K562 (cell line): ENCODE measurements at regions not wholly inside any gene's neighbourhood (a gene's known extent, or its start where the extent isn't known, plus 50 kb on each side); places are given as distances from the start of the nearest gene placed in this dataset.

ENCODE experiments used
- ARID4B ChIP-seq: sonication (generic); formaldehyde crosslinking; IDR thresholded peaks from 2 replicates; pipeline ENCODE4 v1.8.0; 2022; ENCODE audit warnings: mild to moderate bottlenecking, missing genetic modification reagents
- BACH1 ChIP-seq: fragments of 200-800 bp; sonication (Bioruptor generic); IDR thresholded peaks from 2 replicates; pipeline ENCODE4 v1.6.1; 2016; ENCODE audit warnings: missing genetic modification characterization, missing compliant biosample characterization
- BRCA1 ChIP-seq, 2 experiments: fragments of 450-650 bp in 1 of 2; sonication (generic) in 1 of 2; formaldehyde crosslinking in 1 of 2; IDR thresholded peaks; 2 replicates each; pipeline versions ENCODE4 v1.5.0 to v1.6.1; 2017 to 2020; ENCODE audit warnings: mild to moderate bottlenecking in 1 of 2, missing genetic modification reagents in 1 of 2
- CREB1 ChIP-seq, 2 experiments: sonication (generic) in 1 of 2; formaldehyde crosslinking in 1 of 2; IDR thresholded peaks; 2 replicates each; pipeline versions ENCODE4 v1.6.1 to v1.8.0; 2012 to 2022; ENCODE audit warnings: inconsistent platforms in 1 of 2, mild to moderate bottlenecking in 1 of 2, missing genetic modification reagents in 1 of 2, moderate library complexity in 1 of 2
- CTBP1 ChIP-seq: fragments of 450-650 bp; IDR thresholded peaks from 2 replicates; pipeline ENCODE4 v1.6.1; 2016; ENCODE audit warnings: borderline replicate concordance
- HCFC1 ChIP-seq: IDR thresholded peaks from 2 replicates; pipeline ENCODE4 v1.6.1; 2012; ENCODE audit warnings: low read depth, low read length, improper control_type of control experiment
- IRF2 ChIP-seq: sonication (generic); formaldehyde crosslinking; IDR thresholded peaks from 2 replicates; pipeline ENCODE4 v1.8.1; 2022; ENCODE audit warnings: mild to moderate bottlenecking, missing genetic modification reagents
- MTA2 ChIP-seq: fragments of 450-650 bp; IDR thresholded peaks from 2 replicates; pipeline ENCODE4 v1.6.1; 2016; ENCODE audit warnings: low read depth
- NCOA1 ChIP-seq: fragments of 450-650 bp; IDR thresholded peaks from 2 replicates; pipeline ENCODE4 v1.6.1; 2016; ENCODE audit warnings: low read depth
- NONO ChIP-seq, 2 experiments: fragments of 200-400 bp in 1 of 2; fragments of 450-650 bp in 1 of 2; formaldehyde crosslinking in 1 of 2; IDR thresholded peaks; 2 replicates each; pipeline ENCODE4 v1.6.1; 2017; ENCODE audit warnings: low read depth in 2 of 2, mild to moderate bottlenecking in 2 of 2, moderate library complexity in 2 of 2, low read length in 1 of 2
- RBM15 ChIP-seq: fragments of 200-400 bp; formaldehyde crosslinking; IDR thresholded peaks from 2 replicates; pipeline ENCODE4 v1.6.1; 2018; ENCODE audit warnings: mild to moderate bottlenecking, low read length, moderate library complexity; ENCODE audit not compliant: insufficient read depth
- STAT5A ChIP-seq: IDR thresholded peaks from 2 replicates; pipeline ENCODE4 v1.6.1; 2012; ENCODE audit warnings: low read length, inconsistent platforms, borderline replicate concordance
- TAF15 ChIP-seq: fragments of 200-400 bp; formaldehyde crosslinking; IDR thresholded peaks from 2 replicates; pipeline ENCODE4 v1.6.1; 2017; ENCODE audit warnings: mild to moderate bottlenecking, low read depth, low read length, moderate library complexity
- ZNF143 ChIP-seq: sonication (generic); formaldehyde crosslinking; IDR thresholded peaks from 2 replicates; pipeline ENCODE4 v1.9.0; 2022; ENCODE audit warnings: mild to moderate bottlenecking, missing genetic modification reagents
- ZNF639 ChIP-seq, 2 experiments: fragments of 200-800 bp in 1 of 2; sonication (Bioruptor generic) in 1 of 2; sonication (generic) in 1 of 2; formaldehyde crosslinking in 1 of 2; IDR thresholded peaks in 1 of 2; conservative IDR thresholded peaks in 1 of 2; 2 replicates each; pipeline versions ENCODE4 v1.5.0 to v1.6.1; 2016 to 2020; ENCODE audit warnings: missing compliant biosample characterization in 1 of 2, missing genetic modification characterization in 1 of 2, missing genetic modification reagents in 1 of 2
- TF ChIP-seq, protein P1 (sequence below): fragments of 200-800 bp; sonication (Bioruptor generic); IDR thresholded peaks from 2 replicates; pipeline ENCODE4 v1.6.1; 2017; ENCODE audit warnings: missing genetic modification characterization, missing compliant biosample characterization
- TF ChIP-seq, protein P2 (sequence below): fragments of 450-650 bp; IDR thresholded peaks from 2 replicates; pipeline ENCODE4 v1.6.1; 2016; ENCODE audit warnings: mild to moderate bottlenecking

GRCh38 chr20:37627060-37627766, 66.6 kb upstream of the CTNNBL1 start (continued):
- TF ChIP-seq BRCA1 (IDR thresholded peaks at IDR 0.05) (no peak), BRCA1 (CRISPR knock-in tag; IDR thresholded peaks at IDR 0.05) (no peak), CTBP1 (no peak), ARID4B (CRISPR knock-in tag) (peak; percentile 96), STAT5A (peak; percentile 42; the same call in 1 of the 2 replicates), MTA2 (0 out of 2 replicates have a peak, but pooled peaks have one; percentile 30), ZNF639 (CRISPR knock-in tag; conservative IDR thresholded peaks at IDR 0.05 in 1 of 2, IDR thresholded peaks at IDR 0.05 in 1 of 2) (peak; percentile 78 to 97), BACH1 (tag) (peak; percentile 79; the same call in 1 of the 2 replicates), NONO (IDR thresholded peaks at IDR 0.05; ENCODE audit: low read depth in 2 of 2, low read length in 1 of 2) (no peak), RBM15 (no peak), HCFC1 (peak; percentile 39; the same call in 1 of the 2 replicates), NCOA1 (peak; percentile 99), TAF15 (no peak), ZNF143 (CRISPR knock-in tag) (no peak), IRF2 (CRISPR knock-in tag) (0 out of 2 replicates have a peak, but pooled peaks have one; percentile 57), CREB1 (IDR thresholded peaks at IDR 0.05) (peak; percentile 72), CREB1 (CRISPR knock-in tag; IDR thresholded peaks at IDR 0.05) (peak; percentile 83)
- TF ChIP-seq, protein P1, sequence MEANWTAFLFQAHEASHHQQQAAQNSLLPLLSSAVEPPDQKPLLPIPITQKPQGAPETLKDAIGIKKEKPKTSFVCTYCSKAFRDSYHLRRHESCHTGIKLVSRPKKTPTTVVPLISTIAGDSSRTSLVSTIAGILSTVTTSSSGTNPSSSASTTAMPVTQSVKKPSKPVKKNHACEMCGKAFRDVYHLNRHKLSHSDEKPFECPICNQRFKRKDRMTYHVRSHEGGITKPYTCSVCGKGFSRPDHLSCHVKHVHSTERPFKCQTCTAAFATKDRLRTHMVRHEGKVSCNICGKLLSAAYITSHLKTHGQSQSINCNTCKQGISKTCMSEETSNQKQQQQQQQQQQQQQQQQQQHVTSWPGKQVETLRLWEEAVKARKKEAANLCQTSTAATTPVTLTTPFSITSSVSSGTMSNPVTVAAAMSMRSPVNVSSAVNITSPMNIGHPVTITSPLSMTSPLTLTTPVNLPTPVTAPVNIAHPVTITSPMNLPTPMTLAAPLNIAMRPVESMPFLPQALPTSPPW (CRISPR knock-in tag): peak; percentile 66
- TF ChIP-seq, protein P2, sequence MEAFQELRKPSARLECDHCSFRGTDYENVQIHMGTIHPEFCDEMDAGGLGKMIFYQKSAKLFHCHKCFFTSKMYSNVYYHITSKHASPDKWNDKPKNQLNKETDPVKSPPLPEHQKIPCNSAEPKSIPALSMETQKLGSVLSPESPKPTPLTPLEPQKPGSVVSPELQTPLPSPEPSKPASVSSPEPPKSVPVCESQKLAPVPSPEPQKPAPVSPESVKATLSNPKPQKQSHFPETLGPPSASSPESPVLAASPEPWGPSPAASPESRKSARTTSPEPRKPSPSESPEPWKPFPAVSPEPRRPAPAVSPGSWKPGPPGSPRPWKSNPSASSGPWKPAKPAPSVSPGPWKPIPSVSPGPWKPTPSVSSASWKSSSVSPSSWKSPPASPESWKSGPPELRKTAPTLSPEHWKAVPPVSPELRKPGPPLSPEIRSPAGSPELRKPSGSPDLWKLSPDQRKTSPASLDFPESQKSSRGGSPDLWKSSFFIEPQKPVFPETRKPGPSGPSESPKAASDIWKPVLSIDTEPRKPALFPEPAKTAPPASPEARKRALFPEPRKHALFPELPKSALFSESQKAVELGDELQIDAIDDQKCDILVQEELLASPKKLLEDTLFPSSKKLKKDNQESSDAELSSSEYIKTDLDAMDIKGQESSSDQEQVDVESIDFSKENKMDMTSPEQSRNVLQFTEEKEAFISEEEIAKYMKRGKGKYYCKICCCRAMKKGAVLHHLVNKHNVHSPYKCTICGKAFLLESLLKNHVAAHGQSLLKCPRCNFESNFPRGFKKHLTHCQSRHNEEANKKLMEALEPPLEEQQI: peak; percentile 61
